ENCODE measurements at regions not wholly inside any gene's neighbourhood (a gene's known extent, or its start where the extent isn't known, plus 50 kb on each side); places are given as distances from the start of the nearest gene placed in this dataset.

GRCh38 chr14:26078561-26078960, 519.3 kb downstream of the NOVA1 start:
- no peak overlapping the region for H3K4me3 ChIP-seq (ENCODE audit: low read length)
- no peak for TF ChIP-seq CTCF (conservative IDR thresholded peaks at IDR 0.05; ENCODE audit: low read length)
- no peak for DNase-seq (ENCODE audit: low read depth)

- H3K4me3 ChIP-seq (ENCODE audit: low read length): no peak overlapping the region
- DNase-seq (ENCODE audit: low read depth): no peak
- TF ChIP-seq CTCF (conservative IDR thresholded peaks at IDR 0.05; ENCODE audit: low read length): no peak
Measured at GRCh38 chr14:26074892-26075291, 522.9 kb downstream of the NOVA1 start.

GRCh38 chr14:26070443-26070842, 527.4 kb downstream of the NOVA1 start:
- DNase-seq (ENCODE audit: low read depth): no peak
- H3K4me3 ChIP-seq (ENCODE audit: low read length): no peak overlapping the region
- no peak for TF ChIP-seq CTCF (conservative IDR thresholded peaks at IDR 0.05; ENCODE audit: low read length)

GRCh38 chr14:26067786-26068459, 529.9 kb downstream of the NOVA1 start:
- no peak for TF ChIP-seq CTCF (conservative IDR thresholded peaks at IDR 0.05; ENCODE audit: low read length)
- DNase-seq (ENCODE audit: low read depth): no peak
- H3K4me3 ChIP-seq (ENCODE audit: low read length): no peak overlapping the region

- TF ChIP-seq CTCF (conservative IDR thresholded peaks at IDR 0.05; ENCODE audit: low read length): no peak
- no peak for DNase-seq (ENCODE audit: low read depth)
- no peak overlapping the region for H3K4me3 ChIP-seq (ENCODE audit: low read length)
Measured at GRCh38 chr14:26067341-26067740, 530.5 kb downstream of the NOVA1 start.

- DNase-seq (ENCODE audit: low read depth): no peak
- no peak for TF ChIP-seq CTCF (conservative IDR thresholded peaks at IDR 0.05; ENCODE audit: low read length)
- no peak overlapping the region for H3K4me3 ChIP-seq (ENCODE audit: low read length)
Measured at GRCh38 chr14:26056036-26056616, 541.7 kb downstream of the NOVA1 start.

GRCh38 chr14:26032348-26032747, 565.5 kb downstream of the NOVA1 start:
- no peak for DNase-seq (ENCODE audit: low read depth)
- TF ChIP-seq CTCF (conservative IDR thresholded peaks at IDR 0.05; ENCODE audit: low read length): no peak
- no peak overlapping the region for H3K4me3 ChIP-seq (ENCODE audit: low read length)

Data from AG10803 (cell line).